NCI-H146 treated with DMSO at 0.1 percent for 48 hours (cell line): ENCODE measurements at regions not wholly inside any gene's neighbourhood (a gene's known extent, or its start where the extent isn't known, plus 50 kb on each side); places are given as distances from the start of the nearest gene placed in this dataset.

Source experiments
- DNase-seq: peaks from one replicate; lab custom pipeline; 2025; ENCODE audit not compliant: unreplicated experiment; lab: John Stamatoyannopoulos, UW

GRCh38 chr21:27192281-27192949 is 225.5 kb upstream of the ADAMTS5 start:
- no peak for DNase-seq

GRCh38 chr21:27190601-27191000 is 223.7 kb upstream of the ADAMTS5 start:
- DNase-seq: no peak

- no peak for DNase-seq
Observed at GRCh38 chr21:27189870-27190269, 223.0 kb upstream of the ADAMTS5 start.

- no peak for DNase-seq
Observed at GRCh38 chr21:27173053-27173452, 206.2 kb upstream of the ADAMTS5 start.

GRCh38 chr21:27171707-27172106 is 204.8 kb upstream of the ADAMTS5 start:
- DNase-seq: no peak

- DNase-seq: no peak
Observed at GRCh38 chr21:27168084-27168483, 201.2 kb upstream of the ADAMTS5 start.

GRCh38 chr21:27164208-27165177 is 197.6 kb upstream of the ADAMTS5 start:
- no peak for DNase-seq

GRCh38 chr21:27158967-27159366 is 192.1 kb upstream of the ADAMTS5 start:
- DNase-seq: no peak

GRCh38 chr21:27157097-27157496 is 190.2 kb upstream of the ADAMTS5 start:
- DNase-seq: no peak

- no peak for DNase-seq
Observed at GRCh38 chr21:27156666-27157065, 189.8 kb upstream of the ADAMTS5 start.

GRCh38 chr21:27155130-27155500 is 188.2 kb upstream of the ADAMTS5 start:
- DNase-seq: no peak

- no peak for DNase-seq
Observed at GRCh38 chr21:27154451-27155129, 187.7 kb upstream of the ADAMTS5 start.

- DNase-seq: no peak
Observed at GRCh38 chr21:27152996-27153395, 186.1 kb upstream of the ADAMTS5 start.

- DNase-seq: no peak
Observed at GRCh38 chr21:27149034-27149433, 182.1 kb upstream of the ADAMTS5 start.

- no peak for DNase-seq
Observed at GRCh38 chr21:27146268-27146667, 179.4 kb upstream of the ADAMTS5 start.

GRCh38 chr21:27145134-27145798 is 178.4 kb upstream of the ADAMTS5 start:
- no peak for DNase-seq

- DNase-seq: no peak
Observed at GRCh38 chr21:27143476-27143875, 176.6 kb upstream of the ADAMTS5 start.

GRCh38 chr21:27139526-27139925 is 172.6 kb upstream of the ADAMTS5 start:
- DNase-seq: no peak

GRCh38 chr21:27134516-27134915 is 167.6 kb upstream of the ADAMTS5 start:
- no peak for DNase-seq

GRCh38 chr21:27132266-27132665 is 165.4 kb upstream of the ADAMTS5 start:
- no peak for DNase-seq

GRCh38 chr21:27130154-27130553 is 163.3 kb upstream of the ADAMTS5 start:
- no peak for DNase-seq
